Smooth muscle cell (in vitro differentiated cells): ENCODE measurements at regions not wholly inside any gene's neighbourhood (a gene's known extent, or its start where the extent isn't known, plus 50 kb on each side); places are given as distances from the start of the nearest gene placed in this dataset.
"Not testable (repeated sequence)": the region's sequence is repeated elsewhere in the genome, so short reads cannot be mapped to it uniquely, and the experiment has no call there.

ENCODE experiments used
- DNase-seq: peaks from one replicate; lab custom pipeline; 2025; ENCODE audit not compliant: unreplicated experiment; lab: John Stamatoyannopoulos, UW
- H2AFZ ChIP-seq: fragments of 200-600 bp; sonication (generic); 2 replicates; pipeline ENCODE4 v1.6.0; 2016; ENCODE audit warnings: antibody characterized with exemption, low read depth, mild to moderate bottlenecking
- H3F3A ChIP-seq: fragments of 200-600 bp; sonication (generic); 2 replicates; pipeline ENCODE4 v1.6.0; 2017; ENCODE audit warnings: antibody characterized with exemption, low read depth
- H3K27ac ChIP-seq: fragments of 200-600 bp; sonication (generic); 2 replicates; pipeline ENCODE4 v1.5.1; 2016; ENCODE audit warnings: low read depth, mild to moderate bottlenecking
- H3K27me3 ChIP-seq: fragments of 200-600 bp; sonication (generic); 2 replicates; pipeline ENCODE4 v1.6.1; 2016; ENCODE audit warnings: low read depth, mild to moderate bottlenecking
- H3K36me3 ChIP-seq: fragments of 200-600 bp; sonication (generic); 2 replicates; pipeline ENCODE4 v1.5.1; 2016; ENCODE audit warnings: low read depth
- H3K4me1 ChIP-seq: fragments of 200-600 bp; sonication (generic); 2 replicates; pipeline ENCODE4 v1.5.1; 2016; ENCODE audit warnings: low read depth
- H3K4me2 ChIP-seq: fragments of 200-600 bp; sonication (generic); 2 replicates; pipeline ENCODE4 v1.6.0; 2016; ENCODE audit warnings: mild to moderate bottlenecking
- H3K4me3 ChIP-seq: fragments of 200-600 bp; sonication (generic); 2 replicates; pipeline ENCODE4 v1.5.1; 2016; ENCODE audit warnings: mild to moderate bottlenecking
- H3K79me2 ChIP-seq: fragments of 200-600 bp; sonication (generic); 2 replicates; pipeline ENCODE4 v1.6.0; 2016; ENCODE audit warnings: low read depth, mild to moderate bottlenecking
- H3K9ac ChIP-seq: fragments of 200-600 bp; sonication (generic); 2 replicates; pipeline ENCODE4 v1.6.0; 2016; ENCODE audit warnings: low read depth
- H3K9me3 ChIP-seq: fragments of 200-600 bp; sonication (generic); replicated peaks from 2 replicates; pipeline ENCODE4 v1.5.1; 2016; ENCODE audit warnings: low read depth
- H4K20me1 ChIP-seq: fragments of 200-600 bp; sonication (generic); 2 replicates; pipeline ENCODE4 v1.6.0; 2016; ENCODE audit warnings: low read depth
- WGBS: methylation state at CpG from one replicate; pipeline ENCODE4 v1.1.7; 2016; ENCODE audit warnings: low lambda C conversion rate; 5-methylcytosine and 5-hydroxymethylcytosine counted together
- TF ChIP-seq, protein P1 (sequence below): fragments of 200-600 bp; sonication (generic); IDR thresholded peaks from 2 replicates; pipeline ENCODE4 v1.5.1; 2017; ENCODE audit warnings: borderline replicate concordance, mild to moderate bottlenecking, antibody characterized with exemption; ENCODE audit not compliant: insufficient read depth, poor library complexity, severe bottlenecking

DNA sequence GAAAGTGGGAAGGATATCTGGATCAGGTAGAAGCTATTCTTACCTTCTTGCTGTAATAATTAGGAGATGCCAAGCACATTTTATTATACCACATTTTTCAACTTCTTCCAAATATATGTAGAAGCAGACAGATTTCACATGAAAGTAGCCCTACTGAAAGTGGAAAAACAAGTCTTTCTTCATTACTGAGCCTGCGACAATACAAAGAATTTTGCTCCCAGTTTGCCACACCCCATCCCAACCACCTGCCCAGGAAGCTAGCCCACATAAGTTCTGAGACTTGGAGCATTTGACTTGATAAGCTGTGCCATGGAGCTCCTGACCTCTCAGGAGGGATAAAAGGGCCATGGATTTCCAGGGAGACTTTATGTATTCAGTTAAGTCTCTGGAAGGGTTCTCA is 249.1 kb upstream of the ADCY2 start:
- Histone ChIP-seq H3K9me3 (no peaks in the 10 kb centered on the region), H3K27ac (no peak overlapping the region), H3K4me1 (no peaks in the 10 kb centered on the region), H3K4me3 (no peak overlapping the region), H3K79me2 (no peaks in the 10 kb centered on the region), H3K27me3 (no peaks in the 10 kb centered on the region), H2AFZ (no peak overlapping the region), H3K36me3 (no peaks in the 10 kb centered on the region), H3K4me2 (no peak overlapping the region), H3K9ac (no peak overlapping the region), H4K20me1 (no peaks in the 10 kb centered on the region), H3F3A (no peaks in the 10 kb centered on the region)
- TF ChIP-seq, protein P1, sequence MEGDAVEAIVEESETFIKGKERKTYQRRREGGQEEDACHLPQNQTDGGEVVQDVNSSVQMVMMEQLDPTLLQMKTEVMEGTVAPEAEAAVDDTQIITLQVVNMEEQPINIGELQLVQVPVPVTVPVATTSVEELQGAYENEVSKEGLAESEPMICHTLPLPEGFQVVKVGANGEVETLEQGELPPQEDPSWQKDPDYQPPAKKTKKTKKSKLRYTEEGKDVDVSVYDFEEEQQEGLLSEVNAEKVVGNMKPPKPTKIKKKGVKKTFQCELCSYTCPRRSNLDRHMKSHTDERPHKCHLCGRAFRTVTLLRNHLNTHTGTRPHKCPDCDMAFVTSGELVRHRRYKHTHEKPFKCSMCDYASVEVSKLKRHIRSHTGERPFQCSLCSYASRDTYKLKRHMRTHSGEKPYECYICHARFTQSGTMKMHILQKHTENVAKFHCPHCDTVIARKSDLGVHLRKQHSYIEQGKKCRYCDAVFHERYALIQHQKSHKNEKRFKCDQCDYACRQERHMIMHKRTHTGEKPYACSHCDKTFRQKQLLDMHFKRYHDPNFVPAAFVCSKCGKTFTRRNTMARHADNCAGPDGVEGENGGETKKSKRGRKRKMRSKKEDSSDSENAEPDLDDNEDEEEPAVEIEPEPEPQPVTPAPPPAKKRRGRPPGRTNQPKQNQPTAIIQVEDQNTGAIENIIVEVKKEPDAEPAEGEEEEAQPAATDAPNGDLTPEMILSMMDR, result no peak
- no peak for DNase-seq
- 28% methylated on average over 1 of the region's 1 CpG for WGBS

DNA sequence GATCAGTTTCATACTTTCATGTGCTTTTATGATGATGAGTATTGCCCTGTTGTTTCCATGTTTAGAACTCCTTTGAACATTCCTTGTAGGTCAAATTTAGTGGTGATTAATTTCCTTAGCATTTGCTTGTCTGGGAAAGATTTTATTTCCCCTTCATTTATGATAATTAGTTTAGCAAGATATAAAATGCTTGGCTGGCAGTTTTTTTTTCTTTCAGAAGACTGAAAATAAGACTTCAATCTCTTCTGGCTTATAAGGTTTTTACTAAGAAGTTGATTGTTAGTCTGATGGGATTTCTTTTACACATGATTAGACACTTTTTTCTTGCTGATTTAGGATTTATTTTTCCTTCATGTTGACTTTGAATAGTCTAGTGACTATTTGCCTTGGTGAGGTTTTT is 238.9 kb upstream of the ADCY2 start:
- no peak overlapping the region for H2AFZ ChIP-seq
- H3K4me2 ChIP-seq, result no peak overlapping the region
- H4K20me1 ChIP-seq, result no peaks in the 10 kb centered on the region
- H3K9me3 ChIP-seq, result peaks cover 3% of the 10 kb centered on the region
- no peaks in the 10 kb centered on the region for H3K36me3 ChIP-seq
- no peaks in the 10 kb centered on the region for H3K79me2 ChIP-seq
- H3K4me1 ChIP-seq, result no peaks in the 10 kb centered on the region
- H3K4me3 ChIP-seq, result no peak overlapping the region
- no peak overlapping the region for H3K9ac ChIP-seq
- TF ChIP-seq, protein P1, result no peak
- no peak overlapping the region for H3K27ac ChIP-seq
- no peak for DNase-seq
- no peaks in the 10 kb centered on the region for H3F3A ChIP-seq
- no peaks in the 10 kb centered on the region for H3K27me3 ChIP-seq

DNA sequence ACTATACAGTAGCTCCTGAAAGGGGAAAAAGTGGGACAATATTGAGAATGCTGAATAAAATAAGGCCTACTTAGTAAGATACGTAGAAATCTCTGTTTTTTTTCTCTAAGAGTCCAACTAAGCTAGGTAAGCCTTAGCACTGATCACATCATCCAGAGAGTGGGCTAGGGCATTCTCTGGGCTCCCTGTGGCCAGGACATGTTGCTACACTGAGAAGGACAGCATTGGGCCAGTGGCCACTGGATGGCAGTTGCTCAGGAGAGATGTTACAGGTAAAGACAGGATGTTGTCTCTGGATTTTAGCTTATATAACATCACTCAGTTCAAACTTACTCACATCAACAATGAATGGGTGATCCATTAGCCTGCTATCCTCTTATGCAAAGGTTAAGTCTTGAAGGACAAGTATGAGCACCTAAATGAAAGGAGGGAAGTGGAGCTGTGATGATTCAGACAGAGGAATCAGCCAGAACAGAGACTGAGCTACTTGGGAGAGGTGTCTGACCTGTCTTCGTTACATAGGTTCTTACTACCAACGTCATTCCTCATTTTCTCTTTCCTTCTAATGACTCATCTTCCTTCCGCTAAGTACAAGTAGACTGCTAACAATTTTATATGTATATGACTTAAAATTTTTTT is 226.6 kb upstream of the ADCY2 start:
- H3K27me3 ChIP-seq, result no peaks in the 10 kb centered on the region
- no peaks in the 10 kb centered on the region for H3K79me2 ChIP-seq
- TF ChIP-seq, protein P1, result no peak
- H4K20me1 ChIP-seq, result no peaks in the 10 kb centered on the region
- no peak overlapping the region for H3K27ac ChIP-seq
- no peak for DNase-seq
- H3K4me2 ChIP-seq, result no peak overlapping the region
- no peak overlapping the region for H3K9ac ChIP-seq
- no peak overlapping the region for H3K4me3 ChIP-seq
- no peaks in the 10 kb centered on the region for H3K36me3 ChIP-seq
- no peaks in the 10 kb centered on the region for H3F3A ChIP-seq
- H3K4me1 ChIP-seq, result no peaks in the 10 kb centered on the region
- no peak overlapping the region for H2AFZ ChIP-seq
- WGBS, result 72% methylated on average over 4 of the region's 4 CpGs
- no peaks in the 10 kb centered on the region for H3K9me3 ChIP-seq

DNA sequence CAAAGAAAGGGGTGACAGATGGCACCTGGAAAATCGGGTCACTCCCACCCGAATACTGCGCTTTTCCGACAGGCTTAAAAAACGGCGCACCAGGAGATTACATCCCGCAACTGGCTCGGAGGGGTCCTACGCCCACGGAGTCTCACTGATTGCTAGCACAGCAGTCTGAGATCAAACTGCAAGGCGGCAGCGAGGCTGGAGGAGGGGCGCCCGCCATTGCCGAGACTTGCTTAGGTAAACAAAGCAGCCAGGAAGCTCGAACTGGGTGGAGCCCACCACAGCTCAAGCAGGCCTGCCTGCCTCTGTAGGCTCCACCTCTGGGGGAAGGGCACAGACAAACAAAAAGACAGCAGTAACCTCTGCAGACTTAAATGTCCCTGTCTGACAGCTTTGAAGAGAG is 225.2 kb upstream of the ADCY2 start:
- H3K4me1 ChIP-seq, DNase-seq, H3K9ac ChIP-seq, H4K20me1 ChIP-seq, H3K79me2 ChIP-seq, H3K27ac ChIP-seq, H3K27me3 ChIP-seq, H3K9me3 ChIP-seq, H3K36me3 ChIP-seq, H3F3A ChIP-seq: not testable (repeated sequence)
- WGBS, result 20% methylated on average over 16 of the region's 16 CpGs
- Histone ChIP-seq H3K4me3 (peak overlapping the region; percentile 42), H3K4me2 (peak overlapping the region; percentile 72), H2AFZ (peak overlapping the region; percentile 66)
